CD14-positive monocyte (primary cell): ENCODE measurements at regions not wholly inside any gene's neighbourhood (a gene's known extent, or its start where the extent isn't known, plus 50 kb on each side); places are given as distances from the start of the nearest gene placed in this dataset.
A peak's percentile ranks its signal among the peaks of the same experiment; 100 is the strongest.

Experiments
- DNase-seq, 3 donors: peaks; one replicate each; pipeline ENCODE4 v3.0.0-alpha.2; 2011 to 2022
- H2AFZ ChIP-seq: 2 replicates; pipeline ENCODE4 v1.6.0; 2012; ENCODE audit warnings: mild to moderate bottlenecking, low read depth, low read length, inconsistent platforms; ENCODE audit not compliant: insufficient read depth, poor library complexity, severe bottlenecking
- H3K27ac ChIP-seq, 2 donors: 1 replicate in 1 of 2; 2 replicates in 1 of 2; pipeline ENCODE4 v1.5.1; 2012 to 2013; ENCODE audit warnings: low read length in 2 of 2, control low read depth in 1 of 2, inconsistent platforms in 1 of 2, low read depth in 1 of 2, mild to moderate bottlenecking in 1 of 2
- H3K27me3 ChIP-seq, 2 donors: one replicate each; pipeline versions ENCODE4 v1.6.0 to v1.6.1; 2011 to 2013; ENCODE audit warnings: low read length in 2 of 2; ENCODE audit not compliant: control insufficient read depth in 2 of 2, insufficient read depth in 2 of 2
- H3K36me3 ChIP-seq, 2 donors: replicated peaks in 1 of 2; 1 replicate in 1 of 2; 2 replicates in 1 of 2; pipeline versions ENCODE4 v1.5.1 to v1.6.1; 2012 to 2013; ENCODE audit warnings: low read length in 2 of 2, control low read depth in 1 of 2, inconsistent platforms in 1 of 2, mild to moderate bottlenecking in 1 of 2; ENCODE audit not compliant: insufficient read depth in 2 of 2, control insufficient read depth in 1 of 2
- H3K4me1 ChIP-seq, 2 donors: 1 replicate in 1 of 2; 2 replicates in 1 of 2; pipeline versions ENCODE4 v1.5.1 to v1.6.1; 2012 to 2013; ENCODE audit warnings: low read length in 2 of 2, control low read depth in 1 of 2, inconsistent platforms in 1 of 2, mild to moderate bottlenecking in 1 of 2, moderate library complexity in 1 of 2; ENCODE audit not compliant: insufficient read depth in 2 of 2, control insufficient read depth in 1 of 2
- H3K4me2 ChIP-seq: replicated peaks from 2 replicates; pipeline ENCODE3; 2012; ENCODE audit warnings: low read length, moderate library complexity, mild to moderate bottlenecking; ENCODE audit not compliant: poor library complexity, severe bottlenecking; ENCODE audit errors: extremely low read depth
- H3K4me3 ChIP-seq, 3 experiments: fragments of 200-600 bp in 1 of 3; sonication (generic) in 1 of 3; replicated peaks in 1 of 3; 1 replicate in 2 of 3; 2 replicates in 1 of 3; pipeline ENCODE4 v1.5.1; 2011 to 2013; ENCODE audit warnings: low read length in 3 of 3, mild to moderate bottlenecking in 3 of 3, control low read depth in 2 of 3, low read depth in 2 of 3, inconsistent platforms in 1 of 3, moderate library complexity in 1 of 3
- H3K79me2 ChIP-seq: 2 replicates; pipeline ENCODE4 v1.6.0; 2012; ENCODE audit warnings: mild to moderate bottlenecking, control low read depth, inconsistent platforms, low read length, moderate library complexity; ENCODE audit not compliant: insufficient read depth
- H3K9ac ChIP-seq: 2 replicates; pipeline ENCODE4 v1.6.0; 2017; ENCODE audit warnings: low read length, mild to moderate bottlenecking; ENCODE audit not compliant: insufficient read depth, poor library complexity, severe bottlenecking
- H3K9me3 ChIP-seq, 2 donors: replicated peaks in 1 of 2; 1 replicate in 1 of 2; 2 replicates in 1 of 2; pipeline versions ENCODE4 v1.5.1 to v1.6.1; 2012 to 2013; ENCODE audit warnings: low read length in 2 of 2, control low read depth in 1 of 2; ENCODE audit not compliant: control insufficient read depth in 1 of 2, insufficient read depth in 1 of 2
- H4K20me1 ChIP-seq: 2 replicates; pipeline ENCODE4 v1.6.0; 2012; ENCODE audit warnings: mild to moderate bottlenecking, low read length, control low read depth, moderate library complexity; ENCODE audit not compliant: insufficient read depth
- H3K27ac Mint-ChIP-seq, 7 donors: one replicate each; pipeline ENCODE4 v1.8.0; 2020; ENCODE audit warnings: mild to moderate bottlenecking in 7 of 7, mixed read lengths in 7 of 7, moderate library complexity in 6 of 7, inconsistent platforms in 2 of 7
- H3K27me3 Mint-ChIP-seq, 3 donors: one replicate each; pipeline ENCODE4 v1.8.0; 2021 to 2022; ENCODE audit warnings: low read depth in 3 of 3, mild to moderate bottlenecking in 3 of 3, mixed read lengths in 3 of 3, moderate library complexity in 3 of 3, inconsistent platforms in 1 of 3
- H3K36me3 Mint-ChIP-seq, 2 donors: one replicate each; pipeline ENCODE4 v1.8.0; 2020; ENCODE audit warnings: mixed read lengths in 2 of 2, inconsistent platforms in 1 of 2, mild to moderate bottlenecking in 1 of 2
- H3K4me1 Mint-ChIP-seq: one replicate; pipeline ENCODE4 v1.8.0; 2020; ENCODE audit warnings: mild to moderate bottlenecking, mixed read lengths
- H3K4me3 Mint-ChIP-seq, 2 donors: one replicate each; pipeline ENCODE4 v1.8.0; 2020; ENCODE audit warnings: mild to moderate bottlenecking in 2 of 2, mixed read lengths in 2 of 2, moderate library complexity in 1 of 2
- H3K9me3 Mint-ChIP-seq, 7 donors: one replicate each; pipeline ENCODE4 v1.8.0; 2020 to 2022; ENCODE audit warnings: mixed read lengths in 7 of 7, mild to moderate bottlenecking in 6 of 7, moderate library complexity in 6 of 7, inconsistent platforms in 2 of 7
- CTCF ChIP-seq: fragments of 200-600 bp; IDR thresholded peaks from one replicate; pipeline ENCODE4 v1.8.0; 2022; ENCODE audit warnings: antibody characterized with exemption, mild to moderate bottlenecking
- WGBS: methylation state at CpG from one replicate; pipeline ENCODE4 v1.1.5; 2013; ENCODE audit warnings: missing lambda C conversion rate; ENCODE audit not compliant: insufficient coverage; 5-methylcytosine and 5-hydroxymethylcytosine counted together
- intact Hi-C, 2 donors: fragments of 100-400 bp; cut with micrococcal nuclease; formaldehyde crosslinking; loops; one replicate each; pipeline versions ENCODE4 v1.15.0 to v1.15.1; 2023

GRCh38 chr1:59188413-59189213 is 108.3 kb upstream of the FGGY start:
- peaks cover 0 to 3% of the 10 kb centered on the region in 2 donors for H3K9me3 ChIP-seq
- no peak overlapping the region for H2AFZ ChIP-seq
- peak overlapping the region in 1 of 7 donors; percentile 34 for H3K27ac Mint-ChIP-seq
- no peaks in the 10 kb centered on the region for H3K36me3 ChIP-seq
- no peaks in the 10 kb centered on the region for H3K4me1 ChIP-seq
- no peaks in the 10 kb centered on the region for H3K27me3 Mint-ChIP-seq
- no peaks in the 10 kb centered on the region for H4K20me1 ChIP-seq
- no peak overlapping the region for H3K4me2 ChIP-seq
- H3K9ac ChIP-seq = no peak overlapping the region
- H3K27ac ChIP-seq = no peak overlapping the region
- no peak for TF ChIP-seq CTCF
- H3K4me3 ChIP-seq = no peak overlapping the region
- H3K9me3 Mint-ChIP-seq = peaks cover 0 to 7% (median 3%) of the 10 kb centered on the region in 7 donors
- H3K4me1 Mint-ChIP-seq = no peaks in the 10 kb centered on the region
- intact Hi-C loops = no loop called here
- H3K79me2 ChIP-seq = no peaks in the 10 kb centered on the region
- H3K36me3 Mint-ChIP-seq = no peaks in the 10 kb centered on the region
- no peaks in the 10 kb centered on the region for H3K27me3 ChIP-seq
- DNase-seq = no peak
- no peak overlapping the region for H3K4me3 Mint-ChIP-seq
- no CpG with 5 or more reads among the region's 2 CpGs for WGBS

DNA sequence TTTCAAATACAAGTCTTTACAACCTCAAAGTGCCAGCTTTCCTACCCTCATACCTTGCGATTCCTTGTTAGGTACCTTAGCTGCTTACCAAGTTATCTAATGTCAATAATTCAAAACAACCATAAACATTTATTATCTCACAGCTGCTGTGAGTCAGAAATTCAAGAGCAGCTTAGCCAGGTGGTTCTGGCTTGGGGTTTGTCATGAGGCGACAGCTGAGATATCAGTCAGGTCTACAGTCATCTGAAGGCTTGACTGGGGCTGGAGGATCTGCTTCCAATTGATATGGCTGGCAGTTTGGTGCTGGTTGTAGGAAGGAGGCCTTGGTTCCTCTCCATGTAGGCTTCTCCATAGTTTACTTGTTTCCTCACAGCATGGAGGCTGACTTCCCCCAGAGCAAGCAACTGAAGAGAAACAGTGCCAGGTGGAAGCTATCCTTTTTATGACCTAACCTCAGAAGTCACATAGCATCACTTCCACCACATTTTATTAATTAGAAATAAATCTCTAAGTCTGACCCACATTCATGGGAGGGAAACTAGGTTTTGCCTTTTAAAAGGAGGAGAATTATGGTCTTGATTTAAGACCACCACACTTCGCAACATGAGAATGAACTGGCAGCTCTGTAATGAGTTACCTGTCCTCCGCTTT is 103.3 kb upstream of the FGGY start:
- DNase-seq = no peak
- no peak overlapping the region for H2AFZ ChIP-seq
- H4K20me1 ChIP-seq = no peaks in the 10 kb centered on the region
- Mint-ChIP-seq H3K4me1 (peaks cover 2% of the 10 kb centered on the region), H3K36me3 (no peaks in the 10 kb centered on the region), H3K9me3 (peaks cover 0 to 9% (median 4%) of the 10 kb centered on the region in 7 donors), H3K27me3 (no peaks in the 10 kb centered on the region), H3K27ac (no peak overlapping the region), H3K4me3 (no peak overlapping the region)
- WGBS = 50% methylated on average over 2 of the region's 4 CpGs
- H3K4me3 ChIP-seq = no peak overlapping the region
- no peak overlapping the region for H3K4me2 ChIP-seq
- H3K36me3 ChIP-seq = no peaks in the 10 kb centered on the region
- H3K27ac ChIP-seq = no peak overlapping the region
- no peak overlapping the region for H3K9ac ChIP-seq
- intact Hi-C loops = no loop called here
- H3K79me2 ChIP-seq = no peaks in the 10 kb centered on the region
- H3K27me3 ChIP-seq = no peaks in the 10 kb centered on the region
- TF ChIP-seq CTCF = no peak
- H3K9me3 ChIP-seq = peaks cover 0 to 4% of the 10 kb centered on the region in 2 donors
- H3K4me1 ChIP-seq = no peaks in the 10 kb centered on the region
